ENCODE measurements at regions not wholly inside any gene's neighbourhood (a gene's known extent, or its start where the extent isn't known, plus 50 kb on each side); places are given as distances from the start of the nearest gene placed in this dataset.
"Not testable (repeated sequence)": the region's sequence is repeated elsewhere in the genome, so short reads cannot be mapped to it uniquely, and the experiment has no call there.

- in situ Hi-C loops (cut with HindIII; ENCODE audit: low sequenced_read_pairs): no loop called here
- DNase-seq (ENCODE audit: low read depth, low spot score): no peak
- no peak for TF ChIP-seq CTCF (IDR thresholded peaks at IDR 0.05; ENCODE audit: low read depth, low read length)
- no peak overlapping the region for H3K4me3 ChIP-seq (ENCODE audit: low read depth, low read length)
Measured at GRCh38 chr6:68025764-68026163, 609.3 kb upstream of the ADGRB3 start.

GRCh38 chr6:68024570-68025269, 610.4 kb upstream of the ADGRB3 start:
- in situ Hi-C loops (cut with HindIII; ENCODE audit: low sequenced_read_pairs): no loop called here
- no peak for DNase-seq (ENCODE audit: low read depth, low spot score)
- H3K4me3 ChIP-seq (ENCODE audit: low read depth, low read length): no peak overlapping the region
- no peak for TF ChIP-seq CTCF (IDR thresholded peaks at IDR 0.05; ENCODE audit: low read depth, low read length)

- H3K4me3 ChIP-seq (ENCODE audit: low read depth, low read length); DNase-seq (ENCODE audit: low read depth, low spot score); in situ Hi-C loops (cut with HindIII; ENCODE audit: low sequenced_read_pairs): not testable (repeated sequence)
Measured at GRCh38 chr6:68022968-68023367, 612.1 kb upstream of the ADGRB3 start.

DNA sequence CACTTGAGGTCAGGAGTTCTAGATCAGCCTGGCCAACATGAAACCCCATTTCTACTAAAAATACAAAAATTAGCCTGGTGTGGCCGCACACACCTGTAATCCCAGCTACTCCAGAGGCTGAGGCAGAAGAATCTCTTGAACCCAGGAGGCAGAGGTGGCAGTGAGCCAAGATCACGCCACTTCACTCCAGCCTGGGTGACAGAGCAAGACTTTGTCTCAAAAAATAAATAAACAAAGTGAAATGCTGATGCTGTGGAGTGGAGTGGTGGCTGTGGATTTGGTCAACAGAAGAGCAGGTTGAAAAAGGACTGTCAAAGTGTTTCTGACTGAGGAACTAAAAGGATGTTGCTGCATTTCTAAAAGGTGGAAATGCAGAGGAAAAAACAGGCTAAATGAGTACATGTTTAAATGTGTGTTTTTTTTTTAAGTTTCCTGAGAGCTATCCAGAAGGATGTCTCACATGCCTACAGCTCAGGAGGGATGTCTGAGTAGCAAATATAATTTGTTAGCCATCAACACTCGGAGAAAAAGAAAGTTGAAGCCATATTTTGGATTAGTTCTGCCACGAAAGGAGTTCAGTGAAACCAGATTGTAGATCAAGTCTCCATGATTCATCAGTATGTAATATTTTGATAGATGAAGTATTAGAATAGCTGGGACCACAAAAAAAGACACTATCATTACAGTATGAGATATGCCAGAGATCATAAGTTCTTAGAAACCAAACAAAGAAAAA, 621.1 kb upstream of the ADGRB3 start:
- in situ Hi-C loops (cut with HindIII; ENCODE audit: low sequenced_read_pairs): no loop called here

GRCh38 chr6:68012822-68013221, 622.3 kb upstream of the ADGRB3 start:
- no peak overlapping the region for H3K4me3 ChIP-seq (ENCODE audit: low read depth, low read length)
- no peak for TF ChIP-seq CTCF (IDR thresholded peaks at IDR 0.05; ENCODE audit: low read depth, low read length)
- in situ Hi-C loops (cut with HindIII; ENCODE audit: low sequenced_read_pairs): no loop called here
- DNase-seq (ENCODE audit: low read depth, low spot score): no peak

More for the DNA sequence above, 621.1 kb upstream of the ADGRB3 start:
- TF ChIP-seq CTCF (IDR thresholded peaks at IDR 0.05; ENCODE audit: low read depth, low read length): no peak
- DNase-seq (ENCODE audit: low read depth, low spot score): no peak
- H3K4me3 ChIP-seq (ENCODE audit: low read depth, low read length): no peak overlapping the region

DNA sequence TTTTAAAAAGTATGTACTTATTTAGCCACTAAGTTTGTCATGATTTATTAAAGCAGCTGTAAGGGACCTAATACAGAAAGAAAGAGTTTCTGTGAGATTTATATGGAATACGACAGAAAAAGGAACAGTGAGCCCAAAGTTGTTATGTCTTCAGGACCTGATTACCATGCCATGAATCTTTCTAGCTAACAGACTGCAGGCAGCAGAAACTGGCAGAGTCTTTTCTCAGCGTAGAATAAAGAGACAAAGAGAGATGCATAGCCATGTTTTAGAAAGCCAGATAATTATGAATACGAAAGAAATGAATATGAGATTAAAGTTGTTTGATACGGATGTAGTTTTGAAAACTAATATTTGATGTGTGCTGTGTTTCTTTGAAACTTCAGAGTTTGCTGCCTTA, 624.1 kb upstream of the ADGRB3 start:
- TF ChIP-seq CTCF (IDR thresholded peaks at IDR 0.05; ENCODE audit: low read depth, low read length): no peak
- no peak overlapping the region for H3K4me3 ChIP-seq (ENCODE audit: low read depth, low read length)
- no peak for DNase-seq (ENCODE audit: low read depth, low spot score)
- in situ Hi-C loops (cut with HindIII; ENCODE audit: low sequenced_read_pairs): no loop called here

- DNase-seq (ENCODE audit: low read depth, low spot score): peak; percentile 51
- H3K4me3 ChIP-seq (ENCODE audit: low read depth, low read length): no peak overlapping the region
- in situ Hi-C loops (cut with HindIII; ENCODE audit: low sequenced_read_pairs): no loop called here
- TF ChIP-seq CTCF (IDR thresholded peaks at IDR 0.05; ENCODE audit: low read depth, low read length): no peak
Measured at GRCh38 chr6:68008445-68008844, 626.6 kb upstream of the ADGRB3 start.

Data from astrocyte of the spinal cord (primary cell).